Erythroblast (primary cell): ENCODE measurements at regions not wholly inside any gene's neighbourhood (a gene's known extent, or its start where the extent isn't known, plus 50 kb on each side); places are given as distances from the start of the nearest gene placed in this dataset.

ENCODE experiments used
- GATA1 ChIP-seq: IDR thresholded peaks from 2 replicates; pipeline ENCODE4 v1.6.1; 2011; ENCODE audit warnings: low read depth, mild to moderate bottlenecking, control low read depth, low read length, moderate library complexity
- POLR2A ChIP-seq: IDR thresholded peaks from 2 replicates; pipeline ENCODE4 v1.6.1; 2011; ENCODE audit warnings: mild to moderate bottlenecking, low read length

DNA sequence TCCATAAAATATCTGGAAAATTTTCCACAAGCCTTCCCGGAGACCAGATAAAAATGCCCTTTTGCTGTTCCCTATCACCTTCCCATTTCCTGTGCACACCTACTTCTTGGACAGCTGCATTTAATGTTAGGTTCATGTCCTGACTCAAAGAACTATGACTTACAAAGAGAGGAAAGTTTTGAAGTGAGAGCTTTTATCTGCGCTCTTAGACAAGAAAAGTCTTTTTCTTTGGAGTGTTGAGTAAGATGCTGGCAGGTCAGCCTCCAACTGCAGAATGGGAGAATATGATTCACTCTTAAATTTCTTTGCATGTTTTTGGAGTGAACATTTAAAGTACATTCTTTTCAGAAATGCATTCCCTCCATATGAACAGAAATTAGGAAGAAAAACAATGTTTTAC, 147.3 kb upstream of the DPH6 start:
- TF ChIP-seq POLR2A (no peak), GATA1 (no peak)
